ENCODE measurements at regions not wholly inside any gene's neighbourhood (a gene's known extent, or its start where the extent isn't known, plus 50 kb on each side); places are given as distances from the start of the nearest gene placed in this dataset.
A peak's percentile ranks its signal among the peaks of the same experiment; 100 is the strongest.

GRCh38 chr13:86976521-86977324 is 694.4 kb upstream of the SLITRK5 start:
- no peak for DNase-seq

GRCh38 chr13:86986448-86986847 is 684.7 kb upstream of the SLITRK5 start:
- DNase-seq = no peak

- DNase-seq = no peak
Observed at GRCh38 chr13:86992251-86992650, 678.9 kb upstream of the SLITRK5 start.

GRCh38 chr13:87003265-87003664 is 667.9 kb upstream of the SLITRK5 start:
- DNase-seq = no peak

- DNase-seq = no peak
Observed at GRCh38 chr13:87005511-87005910, 665.7 kb upstream of the SLITRK5 start.

GRCh38 chr13:87035526-87035925 is 635.6 kb upstream of the SLITRK5 start:
- no peak for DNase-seq

- DNase-seq = no peak
Observed at GRCh38 chr13:87042946-87043345, 628.2 kb upstream of the SLITRK5 start.

- DNase-seq = no peak
Observed at GRCh38 chr13:87052731-87053130, 618.4 kb upstream of the SLITRK5 start.

GRCh38 chr13:87057807-87058520 is 613.2 kb upstream of the SLITRK5 start:
- no peak for DNase-seq

GRCh38 chr13:87058786-87059329 is 612.3 kb upstream of the SLITRK5 start:
- DNase-seq = no peak

- no peak for DNase-seq
Observed at GRCh38 chr13:87078947-87079795, 592.0 kb upstream of the SLITRK5 start.

GRCh38 chr13:87080100-87080779 is 590.9 kb upstream of the SLITRK5 start:
- no peak for DNase-seq

- DNase-seq = no peak
Observed at GRCh38 chr13:87084192-87084591, 587.0 kb upstream of the SLITRK5 start.

GRCh38 chr13:87087741-87088140 is 583.4 kb upstream of the SLITRK5 start:
- no peak for DNase-seq

GRCh38 chr13:87089391-87089790 is 581.8 kb upstream of the SLITRK5 start:
- no peak for DNase-seq

- DNase-seq = no peak
Observed at GRCh38 chr13:87093399-87093798, 577.8 kb upstream of the SLITRK5 start.

- DNase-seq = no peak
Observed at GRCh38 chr13:87094646-87095045, 576.5 kb upstream of the SLITRK5 start.

GRCh38 chr13:87100431-87100830 is 570.7 kb upstream of the SLITRK5 start:
- no peak for DNase-seq

GRCh38 chr13:87107651-87108050 is 563.5 kb upstream of the SLITRK5 start:
- no peak for DNase-seq

- no peak for DNase-seq
Observed at GRCh38 chr13:87120476-87120875, 550.7 kb upstream of the SLITRK5 start.

GRCh38 chr13:87122551-87122950 is 548.6 kb upstream of the SLITRK5 start:
- DNase-seq = no peak

GRCh38 chr13:87123987-87124784 is 547.0 kb upstream of the SLITRK5 start:
- DNase-seq = peak; percentile 15

Measured in NCI-H1694 treated with DMSO at 0.1 percent for 48 hours (cell line).